ENCODE measurements at regions not wholly inside any gene's neighbourhood (a gene's known extent, or its start where the extent isn't known, plus 50 kb on each side); places are given as distances from the start of the nearest gene placed in this dataset.

- no peak for TF ChIP-seq CHD7 (IDR thresholded peaks at IDR 0.05; ENCODE audit: insufficient replicate concordance, low read length)
- no peak for TF ChIP-seq KDM5A (IDR thresholded peaks at IDR 0.05; ENCODE audit: low read length)
- TF ChIP-seq TCF12 (IDR thresholded peaks at IDR 0.05; ENCODE audit: low read depth, low read length), result no peak
- no peak for TF ChIP-seq CHD2 (IDR thresholded peaks at IDR 0.05; ENCODE audit: low read length)
- no peak for TF ChIP-seq SIRT6 (IDR thresholded peaks at IDR 0.05; ENCODE audit: low read length)
- no peak for TF ChIP-seq JUND (IDR thresholded peaks at IDR 0.05; ENCODE audit: low read length)
- TF ChIP-seq EP300 (IDR thresholded peaks at IDR 0.05; ENCODE audit: borderline replicate concordance in 1 of 2, low read depth in 2 of 2, low read length in 2 of 2), result no peak
- no peak for TF ChIP-seq TAF1 (IDR thresholded peaks at IDR 0.05; ENCODE audit: low read depth, low read length)
- no peak for TF ChIP-seq SP2 (IDR thresholded peaks at IDR 0.05; ENCODE audit: low read length)
- no peak for TF ChIP-seq CTCF (IDR thresholded peaks at IDR 0.05; ENCODE audit: control extremely low read depth in 1 of 3, insufficient read depth in 1 of 3, low read depth in 1 of 3, low read length in 3 of 3)
- no peak for TF ChIP-seq SUZ12 (IDR thresholded peaks at IDR 0.05; ENCODE audit: low read length)
Observed at GRCh38 chr10:36351159-36351558, 709.1 kb upstream of the FZD8 start (continued).
